ENCODE measurements at regions not wholly inside any gene's neighbourhood (a gene's known extent, or its start where the extent isn't known, plus 50 kb on each side); places are given as distances from the start of the nearest gene placed in this dataset.

DNA sequence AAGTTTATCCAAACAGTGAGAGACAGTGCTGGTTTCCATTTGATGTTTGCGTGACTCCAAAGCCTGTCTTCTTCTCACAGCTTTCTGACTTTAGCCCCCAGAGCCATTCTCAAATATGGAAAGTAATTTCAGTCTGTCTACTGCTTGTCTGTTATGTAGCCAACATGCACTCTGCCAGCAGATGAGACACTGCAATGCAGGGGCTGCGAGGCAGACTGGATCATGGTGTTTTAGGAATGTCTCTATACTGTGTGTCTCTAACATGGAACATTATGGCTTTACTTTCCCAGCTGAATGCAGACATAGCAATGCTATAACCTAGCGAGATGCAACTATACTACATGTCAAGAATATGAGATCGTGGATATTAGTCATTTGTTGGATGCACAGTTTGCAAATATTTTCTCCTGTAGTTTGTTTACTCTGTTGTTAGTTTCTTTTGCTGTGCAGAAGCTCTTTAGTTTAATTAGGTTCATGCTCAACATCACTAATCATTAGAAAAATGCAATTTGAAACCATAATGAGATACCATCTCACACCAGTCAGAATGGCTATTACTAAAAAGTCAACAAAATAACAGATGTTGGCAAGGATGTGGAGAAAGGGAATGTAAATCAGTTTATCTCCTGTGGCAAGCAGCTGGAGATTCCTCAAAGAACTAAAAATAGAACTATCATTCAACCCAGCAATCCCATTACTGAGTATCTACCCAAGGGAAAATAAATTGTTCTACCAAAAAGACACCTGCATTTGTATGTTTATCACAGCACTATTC, 235.8 kb upstream of the TMTC1 start:
- no peak for FAIRE-seq
- TF ChIP-seq, protein P1, sequence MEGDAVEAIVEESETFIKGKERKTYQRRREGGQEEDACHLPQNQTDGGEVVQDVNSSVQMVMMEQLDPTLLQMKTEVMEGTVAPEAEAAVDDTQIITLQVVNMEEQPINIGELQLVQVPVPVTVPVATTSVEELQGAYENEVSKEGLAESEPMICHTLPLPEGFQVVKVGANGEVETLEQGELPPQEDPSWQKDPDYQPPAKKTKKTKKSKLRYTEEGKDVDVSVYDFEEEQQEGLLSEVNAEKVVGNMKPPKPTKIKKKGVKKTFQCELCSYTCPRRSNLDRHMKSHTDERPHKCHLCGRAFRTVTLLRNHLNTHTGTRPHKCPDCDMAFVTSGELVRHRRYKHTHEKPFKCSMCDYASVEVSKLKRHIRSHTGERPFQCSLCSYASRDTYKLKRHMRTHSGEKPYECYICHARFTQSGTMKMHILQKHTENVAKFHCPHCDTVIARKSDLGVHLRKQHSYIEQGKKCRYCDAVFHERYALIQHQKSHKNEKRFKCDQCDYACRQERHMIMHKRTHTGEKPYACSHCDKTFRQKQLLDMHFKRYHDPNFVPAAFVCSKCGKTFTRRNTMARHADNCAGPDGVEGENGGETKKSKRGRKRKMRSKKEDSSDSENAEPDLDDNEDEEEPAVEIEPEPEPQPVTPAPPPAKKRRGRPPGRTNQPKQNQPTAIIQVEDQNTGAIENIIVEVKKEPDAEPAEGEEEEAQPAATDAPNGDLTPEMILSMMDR (IDR thresholded peaks at IDR 0.05; ENCODE audit: insufficient read depth, missing control alignments): no peak
- DNase-seq (ENCODE audit: insufficient read length, low spot score): no peak

DNA sequence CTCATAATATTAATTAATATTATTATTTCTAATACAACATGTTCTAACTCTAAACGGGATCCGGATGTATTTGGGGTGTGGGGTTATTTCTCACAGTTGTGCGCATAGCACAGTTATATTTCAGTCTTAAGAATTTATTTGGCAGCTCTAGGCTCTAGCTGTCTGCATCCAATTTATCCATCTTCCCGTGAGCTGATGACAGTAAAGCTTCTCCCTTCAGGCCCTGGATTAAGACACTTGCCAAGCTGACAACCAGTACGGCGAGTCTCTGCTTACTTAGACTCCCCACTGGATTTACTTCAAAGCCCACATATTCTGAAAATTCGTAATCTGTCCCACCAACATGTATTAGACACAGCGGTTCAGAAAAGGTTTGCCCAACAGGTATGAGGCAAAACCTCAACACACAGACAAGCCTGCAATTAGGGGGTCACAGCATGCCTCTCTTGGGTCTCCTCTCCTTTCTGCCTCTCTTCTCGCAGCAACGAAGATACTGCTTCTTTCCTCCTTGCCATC, 232.9 kb upstream of the TMTC1 start:
- FAIRE-seq: no peak
- TF ChIP-seq, protein P1 (IDR thresholded peaks at IDR 0.05; ENCODE audit: insufficient read depth, missing control alignments): no peak
- no peak for DNase-seq (ENCODE audit: insufficient read length, low spot score)

DNA sequence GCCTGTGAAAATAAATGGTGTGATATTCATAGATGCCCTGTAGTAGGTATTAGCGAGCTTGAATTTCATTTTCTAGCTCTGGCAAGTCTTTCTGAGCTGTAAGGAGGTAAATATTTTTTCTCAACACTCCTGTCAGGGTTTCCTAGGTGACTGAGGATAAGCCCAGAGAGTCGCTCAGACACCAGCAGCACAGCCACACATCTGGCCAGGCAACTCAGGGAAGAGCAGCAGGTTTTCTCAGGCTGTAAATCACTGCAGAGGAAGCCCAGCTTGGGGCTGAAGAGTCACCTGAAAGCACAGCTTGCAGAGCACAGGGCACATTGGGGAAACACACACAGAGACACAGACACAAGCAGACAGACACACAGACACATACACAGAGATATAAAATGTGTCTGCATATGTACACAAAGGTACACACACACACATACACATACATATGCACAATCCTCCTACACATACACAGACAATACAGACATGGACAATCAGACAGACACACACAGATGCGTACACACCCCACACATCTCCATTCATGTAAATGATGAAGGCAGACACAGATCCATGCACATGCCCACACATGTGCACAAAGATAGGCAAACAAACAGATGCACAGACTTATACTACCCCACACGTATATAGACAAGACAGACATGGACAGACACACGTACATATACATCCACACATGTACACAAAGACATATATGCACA, 232.0 kb upstream of the TMTC1 start:
- DNase-seq (ENCODE audit: insufficient read length, low spot score) (no peak), FAIRE-seq (peak; percentile 76)
- TF ChIP-seq, protein P1 (IDR thresholded peaks at IDR 0.05; ENCODE audit: insufficient read depth, missing control alignments): no peak

DNA sequence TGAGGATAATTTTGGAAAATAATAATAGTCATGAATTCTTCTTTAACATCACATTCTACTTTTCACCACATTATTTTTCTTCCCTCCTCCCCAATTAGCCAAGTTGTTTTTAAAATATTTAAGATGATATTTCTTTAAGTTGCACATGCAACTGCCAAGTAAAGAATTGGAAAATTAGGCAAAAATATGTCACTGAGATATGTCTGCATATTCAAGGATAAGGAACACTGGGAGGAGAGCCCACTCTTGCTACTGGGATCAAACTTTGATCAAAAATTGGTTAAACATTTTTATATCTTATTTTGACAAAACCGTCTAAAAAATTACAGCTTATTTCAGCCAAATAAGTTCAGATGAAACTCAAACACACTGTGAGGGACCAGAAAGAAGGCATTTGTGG, 231.2 kb upstream of the TMTC1 start:
- DNase-seq (ENCODE audit: insufficient read length, low spot score) (no peak), FAIRE-seq (no peak)
- TF ChIP-seq, protein P1 (IDR thresholded peaks at IDR 0.05; ENCODE audit: insufficient read depth, missing control alignments): no peak

DNA sequence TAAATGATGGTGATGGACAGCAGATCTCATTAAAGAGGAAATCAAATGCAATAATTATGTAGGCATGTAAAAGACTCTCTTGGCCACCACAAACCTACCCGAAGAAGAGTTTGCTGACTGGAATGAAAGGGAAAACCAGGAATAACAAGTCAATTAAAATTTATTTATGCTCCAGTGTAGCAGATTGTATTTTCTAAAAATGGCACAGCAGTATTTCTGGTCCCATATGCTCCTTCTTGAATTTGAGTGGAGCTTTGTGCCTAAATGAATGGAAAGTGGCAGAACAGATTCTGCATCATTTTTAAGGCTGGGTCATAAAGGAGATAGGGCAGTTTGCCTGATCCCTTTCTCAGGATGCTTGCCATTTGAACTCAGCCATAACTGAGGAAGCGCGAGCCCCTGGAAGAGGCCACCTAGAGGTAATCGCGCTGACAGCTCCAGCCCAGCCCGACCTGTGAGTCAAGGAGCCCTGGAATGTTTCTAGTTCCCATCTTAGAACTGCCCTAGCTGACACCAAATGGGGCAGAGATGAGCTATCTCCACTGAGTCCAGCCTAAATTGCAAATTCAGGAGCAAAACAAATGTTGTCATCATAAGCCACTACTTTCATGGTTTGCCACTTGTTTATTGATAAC, 229.2 kb upstream of the TMTC1 start:
- TF ChIP-seq, protein P1 (IDR thresholded peaks at IDR 0.05; ENCODE audit: insufficient read depth, missing control alignments): no peak
- DNase-seq (ENCODE audit: insufficient read length, low spot score) (no peak), FAIRE-seq (no peak)

DNA sequence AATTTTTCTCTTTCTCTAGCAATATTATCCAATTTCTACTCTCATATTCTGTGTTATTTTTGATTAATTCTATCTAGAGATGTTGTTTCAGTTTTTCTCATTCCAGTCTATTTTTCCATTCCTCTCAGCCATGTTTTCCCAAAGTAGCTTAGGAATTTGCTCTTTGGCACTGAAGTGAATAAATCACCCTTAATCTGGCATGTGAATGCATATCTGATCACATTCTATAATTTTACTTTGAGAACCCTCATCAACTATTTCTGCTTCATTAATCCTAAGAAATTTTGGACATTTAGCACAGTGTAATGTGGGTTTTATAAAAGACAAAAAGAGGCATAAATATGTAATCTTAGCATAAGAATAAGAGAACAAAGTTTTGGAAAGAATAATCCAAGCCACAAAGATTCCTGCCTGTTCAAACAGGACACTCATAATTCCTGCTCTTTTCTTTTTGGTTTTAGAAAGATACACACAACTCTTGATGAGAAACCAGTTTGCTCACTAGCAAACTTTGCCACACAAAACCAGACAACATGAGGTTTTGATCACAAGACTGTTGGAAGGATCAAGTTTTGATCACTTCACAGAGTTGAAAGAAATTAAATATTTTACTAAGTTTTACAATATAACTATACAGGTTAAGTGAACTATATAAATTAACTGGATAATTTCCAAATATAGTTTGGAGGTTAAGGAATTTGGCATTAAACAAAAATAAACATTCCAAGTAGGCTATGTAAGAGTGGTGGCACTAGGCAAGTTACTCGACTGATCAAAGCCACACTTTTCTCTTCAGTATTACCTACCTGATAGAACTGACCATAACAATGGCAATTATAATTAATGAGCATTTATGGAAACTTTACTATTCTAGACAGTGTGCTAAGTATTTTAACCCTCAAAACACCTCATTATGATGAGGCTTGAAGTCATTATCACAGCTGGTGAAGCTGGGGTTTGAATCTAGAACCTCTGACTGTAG, 226.6 kb upstream of the TMTC1 start:
- DNase-seq (ENCODE audit: insufficient read length, low spot score) (no peak), FAIRE-seq (no peak)
- TF ChIP-seq, protein P1 (IDR thresholded peaks at IDR 0.05; ENCODE audit: insufficient read depth, missing control alignments): no peak
